Uterus (tissue), 2 donors: ENCODE measurements at regions not wholly inside any gene's neighbourhood (a gene's known extent, or its start where the extent isn't known, plus 50 kb on each side); places are given as distances from the start of the nearest gene placed in this dataset.

Source experiments
- POLR2A ChIP-seq, 2 donors: fragments of 450-650 bp; IDR thresholded peaks; one replicate each; pipeline ENCODE4 v1.6.1; 2016; ENCODE audit warnings: antibody characterized with exemption in 2 of 2, mild to moderate bottlenecking in 1 of 2, moderate library complexity in 1 of 2
- TF ChIP-seq, protein P1 (sequence below), 4 experiments: fragments of 200-600 bp in 2 of 4; fragments of 450-650 bp in 2 of 4; sonication (generic) in 2 of 4; IDR thresholded peaks; one replicate each; pipeline ENCODE4 v1.5.1; 2016 to 2019; ENCODE audit warnings: antibody characterized with exemption in 4 of 4, mild to moderate bottlenecking in 2 of 4, moderate library complexity in 1 of 4

- TF ChIP-seq, protein P1, sequence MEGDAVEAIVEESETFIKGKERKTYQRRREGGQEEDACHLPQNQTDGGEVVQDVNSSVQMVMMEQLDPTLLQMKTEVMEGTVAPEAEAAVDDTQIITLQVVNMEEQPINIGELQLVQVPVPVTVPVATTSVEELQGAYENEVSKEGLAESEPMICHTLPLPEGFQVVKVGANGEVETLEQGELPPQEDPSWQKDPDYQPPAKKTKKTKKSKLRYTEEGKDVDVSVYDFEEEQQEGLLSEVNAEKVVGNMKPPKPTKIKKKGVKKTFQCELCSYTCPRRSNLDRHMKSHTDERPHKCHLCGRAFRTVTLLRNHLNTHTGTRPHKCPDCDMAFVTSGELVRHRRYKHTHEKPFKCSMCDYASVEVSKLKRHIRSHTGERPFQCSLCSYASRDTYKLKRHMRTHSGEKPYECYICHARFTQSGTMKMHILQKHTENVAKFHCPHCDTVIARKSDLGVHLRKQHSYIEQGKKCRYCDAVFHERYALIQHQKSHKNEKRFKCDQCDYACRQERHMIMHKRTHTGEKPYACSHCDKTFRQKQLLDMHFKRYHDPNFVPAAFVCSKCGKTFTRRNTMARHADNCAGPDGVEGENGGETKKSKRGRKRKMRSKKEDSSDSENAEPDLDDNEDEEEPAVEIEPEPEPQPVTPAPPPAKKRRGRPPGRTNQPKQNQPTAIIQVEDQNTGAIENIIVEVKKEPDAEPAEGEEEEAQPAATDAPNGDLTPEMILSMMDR (IDR thresholded peaks at IDR 0.05) = no peak
- no peak for TF ChIP-seq POLR2A (IDR thresholded peaks at IDR 0.05)
Measured at GRCh38 chr14:84021433-84021832, 1508.5 kb upstream of the FLRT2 start.
